HG03520 (cell line): ENCODE measurements at regions not wholly inside any gene's neighbourhood (a gene's known extent, or its start where the extent isn't known, plus 50 kb on each side); places are given as distances from the start of the nearest gene placed in this dataset.
"Not testable (repeated sequence)": the region's sequence is repeated elsewhere in the genome, so short reads cannot be mapped to it uniquely, and the experiment has no call there.

Experiments
- ATAC-seq: cut with Tn5 transposase; IDR thresholded peaks from one replicate; pipeline ENCODE4 v1.9.1; 2021; ENCODE audit warnings: mild to moderate bottlenecking, moderate library complexity; ENCODE audit not compliant: unreplicated experiment

- ATAC-seq = no peak
These were observed 477.6 kb downstream of the SETD4 start for GRCh38 chr21:35582731-35583130.

GRCh38 chr21:35581640-35582039, 478.7 kb downstream of the SETD4 start:
- ATAC-seq = no peak

GRCh38 chr21:35579520-35580293, 480.6 kb downstream of the SETD4 start:
- ATAC-seq = no peak

- ATAC-seq = no peak
These were observed 481.4 kb downstream of the SETD4 start for GRCh38 chr21:35578831-35579471.

GRCh38 chr21:35578347-35578782, 482.0 kb downstream of the SETD4 start:
- ATAC-seq = no peak

GRCh38 chr21:35575280-35575915, 484.9 kb downstream of the SETD4 start:
- ATAC-seq = no peak

- no peak for ATAC-seq
These were observed 486.6 kb downstream of the SETD4 start for GRCh38 chr21:35573472-35574374.

GRCh38 chr21:35571910-35572309, 488.4 kb downstream of the SETD4 start:
- ATAC-seq = no peak

GRCh38 chr21:35568643-35569042, 491.7 kb downstream of the SETD4 start:
- no peak for ATAC-seq

- no peak for ATAC-seq
These were observed 493.5 kb downstream of the SETD4 start for GRCh38 chr21:35566874-35567273.

- no peak for ATAC-seq
These were observed 495.1 kb downstream of the SETD4 start for GRCh38 chr21:35565204-35565611.

GRCh38 chr21:35563885-35564451, 496.4 kb downstream of the SETD4 start:
- no peak for ATAC-seq

- ATAC-seq = no peak
These were observed 497.4 kb downstream of the SETD4 start for GRCh38 chr21:35562876-35563275.

- no peak for ATAC-seq
These were observed 499.2 kb downstream of the SETD4 start for GRCh38 chr21:35561116-35561515.

- ATAC-seq = no peak
These were observed 500.5 kb downstream of the SETD4 start for GRCh38 chr21:35559829-35560225.

- ATAC-seq = no peak
These were observed 501.0 kb downstream of the SETD4 start for GRCh38 chr21:35559128-35559828.

GRCh38 chr21:35556536-35556935, 503.8 kb downstream of the SETD4 start:
- no peak for ATAC-seq

GRCh38 chr21:35552483-35552882, 503.4 kb upstream of the RUNX1 start:
- ATAC-seq = not testable (repeated sequence)

- no peak for ATAC-seq
These were observed 500.0 kb upstream of the RUNX1 start for GRCh38 chr21:35548904-35549615.
